GM23248 (cell line): ENCODE measurements at regions not wholly inside any gene's neighbourhood (a gene's known extent, or its start where the extent isn't known, plus 50 kb on each side); places are given as distances from the start of the nearest gene placed in this dataset.

Experiments
- EZH2 ChIP-seq: fragments of 200-600 bp; sonication (generic); IDR thresholded peaks from 2 replicates; pipeline ENCODE4 v1.6.1; 2018; ENCODE audit warnings: antibody characterized with exemption, mild to moderate bottlenecking; ENCODE audit not compliant: insufficient read depth, poor library complexity, severe bottlenecking
- EZH2phosphoT487 ChIP-seq: fragments of 200-600 bp; sonication (generic); IDR thresholded peaks from 2 replicates; pipeline ENCODE4 v1.6.1; 2018; ENCODE audit warnings: antibody characterized with exemption, moderate library complexity, mild to moderate bottlenecking, low read depth; ENCODE audit not compliant: insufficient read depth

- TF ChIP-seq EZH2phosphoT487: no peak
- TF ChIP-seq EZH2: no peak
Observed at GRCh38 chr4:81974523-81974922, 399.3 kb downstream of the HNRNPD start.
